SK-N-SH treated with all-trans-retinoic acid at 6 μM for 48 hours (cell line): ENCODE measurements at regions not wholly inside any gene's neighbourhood (a gene's known extent, or its start where the extent isn't known, plus 50 kb on each side); places are given as distances from the start of the nearest gene placed in this dataset.

ENCODE experiments used
- CREB5 ChIP-seq: fragments of 250-450 bp; sonication (Bioruptor Pico); IDR thresholded peaks from 2 replicates; pipeline ENCODE4 v1.5.1; 2020; ENCODE audit warnings: low read depth, mild to moderate bottlenecking, moderate library complexity
- CSDC2 ChIP-seq: fragments of 250-450 bp; sonication (Bioruptor Pico); IDR thresholded peaks from 2 replicates; pipeline ENCODE4 v1.5.0; 2020; ENCODE audit warnings: mild to moderate bottlenecking, moderate library complexity
- CSRNP3 ChIP-seq: fragments of 250-450 bp; sonication (Bioruptor Pico); IDR thresholded peaks from 2 replicates; pipeline ENCODE4 v1.5.1; 2021; ENCODE audit warnings: mild to moderate bottlenecking, moderate library complexity
- ESRRG ChIP-seq: fragments of 250-450 bp; sonication (Bioruptor Pico); IDR thresholded peaks from 2 replicates; pipeline ENCODE4 v1.6.1; 2021; ENCODE audit warnings: mild to moderate bottlenecking
- PATZ1 ChIP-seq: fragments of 250-450 bp; sonication (Bioruptor Pico); IDR thresholded peaks from 2 replicates; pipeline ENCODE4 v1.8.0; 2020; ENCODE audit warnings: mild to moderate bottlenecking, moderate library complexity, borderline replicate concordance
- PPARA ChIP-seq: fragments of 250-450 bp; sonication (Bioruptor Pico); IDR thresholded peaks from 2 replicates; pipeline ENCODE4 v1.5.0; 2020; ENCODE audit warnings: mild to moderate bottlenecking, borderline replicate concordance
- RARB ChIP-seq: fragments of 250-450 bp; sonication (Bioruptor Pico); IDR thresholded peaks from 2 replicates; pipeline ENCODE4 v1.8.0; 2021; ENCODE audit warnings: mild to moderate bottlenecking, moderate library complexity
- SNAI2 ChIP-seq: fragments of 250-450 bp; sonication (Bioruptor Pico); IDR thresholded peaks from 2 replicates; pipeline ENCODE4 v1.5.0; 2020; ENCODE audit warnings: mild to moderate bottlenecking, moderate library complexity
- TCF4 ChIP-seq: fragments of 250-450 bp; sonication (Bioruptor Pico); IDR thresholded peaks from 2 replicates; pipeline ENCODE4 v1.8.0; 2021; ENCODE audit warnings: mild to moderate bottlenecking, moderate library complexity, borderline replicate concordance
- TOX ChIP-seq: fragments of 250-450 bp; sonication (Bioruptor Pico); IDR thresholded peaks from 2 replicates; pipeline ENCODE4 v1.8.0; 2021; ENCODE audit warnings: mild to moderate bottlenecking, moderate library complexity, borderline replicate concordance
- TSHZ2 ChIP-seq: fragments of 250-450 bp; sonication (Bioruptor Pico); IDR thresholded peaks from 2 replicates; pipeline ENCODE4 v1.5.0; 2020; ENCODE audit warnings: mild to moderate bottlenecking, moderate library complexity
- ZFP30 ChIP-seq: fragments of 450-650 bp; formaldehyde crosslinking; IDR thresholded peaks from 2 replicates; pipeline ENCODE4 v1.5.0; 2022; ENCODE audit warnings: mild to moderate bottlenecking, moderate library complexity

- TF ChIP-seq PPARA (CRISPR knock-in tag) (no peak), CREB5 (no peak), ZFP30 (CRISPR knock-in tag) (no peak), CSDC2 (CRISPR knock-in tag) (no peak), CSRNP3 (CRISPR knock-in tag) (no peak), PATZ1 (CRISPR knock-in tag) (no peak), TSHZ2 (CRISPR knock-in tag) (no peak), TCF4 (CRISPR knock-in tag) (no peak), SNAI2 (CRISPR knock-in tag) (no peak), ESRRG (CRISPR knock-in tag) (no peak), RARB (CRISPR knock-in tag) (no peak), TOX (CRISPR knock-in tag) (no peak)
Measured at GRCh38 chr2:196500686-196501431, 138.7 kb upstream of the CCDC150 start.
